Activated naive CD8-positive, alpha-beta T cell treated with anti-CD3 and anti-CD28 coated beads, Interleukin-2, amount 50 U/mL, for 24 hours (primary cell): ENCODE measurements at regions not wholly inside any gene's neighbourhood (a gene's known extent, or its start where the extent isn't known, plus 50 kb on each side); places are given as distances from the start of the nearest gene placed in this dataset.
"Not testable (repeated sequence)": the region's sequence is repeated elsewhere in the genome, so short reads cannot be mapped to it uniquely, and the experiment has no call there.

Source experiments
- ATAC-seq: fragments of 150-1000 bp; cut with Tn5 transposase; one replicate; pipeline ENCODE4 v1.10.0; 2021
- DNase-seq: peaks from one replicate; pipeline ENCODE4 v3.0.0; 2021
- H3K27ac Mint-ChIP-seq: one replicate; pipeline ENCODE4 v1.8.0; 2021; ENCODE audit warnings: mild to moderate bottlenecking, mixed read lengths
- H3K27me3 Mint-ChIP-seq: one replicate; pipeline ENCODE4 v1.8.0; 2021; ENCODE audit warnings: mixed read lengths
- H3K36me3 Mint-ChIP-seq: one replicate; pipeline ENCODE4 v1.8.0; 2021; ENCODE audit warnings: low read depth, mixed read lengths
- H3K4me1 Mint-ChIP-seq: one replicate; pipeline ENCODE4 v1.8.0; 2021; ENCODE audit warnings: mixed read lengths
- H3K4me3 Mint-ChIP-seq: one replicate; pipeline ENCODE4 v1.8.0; 2021; ENCODE audit warnings: mild to moderate bottlenecking, moderate library complexity, mixed read lengths
- H3K9me3 Mint-ChIP-seq: one replicate; pipeline ENCODE4 v1.8.0; 2021; ENCODE audit warnings: mixed read lengths

DNA sequence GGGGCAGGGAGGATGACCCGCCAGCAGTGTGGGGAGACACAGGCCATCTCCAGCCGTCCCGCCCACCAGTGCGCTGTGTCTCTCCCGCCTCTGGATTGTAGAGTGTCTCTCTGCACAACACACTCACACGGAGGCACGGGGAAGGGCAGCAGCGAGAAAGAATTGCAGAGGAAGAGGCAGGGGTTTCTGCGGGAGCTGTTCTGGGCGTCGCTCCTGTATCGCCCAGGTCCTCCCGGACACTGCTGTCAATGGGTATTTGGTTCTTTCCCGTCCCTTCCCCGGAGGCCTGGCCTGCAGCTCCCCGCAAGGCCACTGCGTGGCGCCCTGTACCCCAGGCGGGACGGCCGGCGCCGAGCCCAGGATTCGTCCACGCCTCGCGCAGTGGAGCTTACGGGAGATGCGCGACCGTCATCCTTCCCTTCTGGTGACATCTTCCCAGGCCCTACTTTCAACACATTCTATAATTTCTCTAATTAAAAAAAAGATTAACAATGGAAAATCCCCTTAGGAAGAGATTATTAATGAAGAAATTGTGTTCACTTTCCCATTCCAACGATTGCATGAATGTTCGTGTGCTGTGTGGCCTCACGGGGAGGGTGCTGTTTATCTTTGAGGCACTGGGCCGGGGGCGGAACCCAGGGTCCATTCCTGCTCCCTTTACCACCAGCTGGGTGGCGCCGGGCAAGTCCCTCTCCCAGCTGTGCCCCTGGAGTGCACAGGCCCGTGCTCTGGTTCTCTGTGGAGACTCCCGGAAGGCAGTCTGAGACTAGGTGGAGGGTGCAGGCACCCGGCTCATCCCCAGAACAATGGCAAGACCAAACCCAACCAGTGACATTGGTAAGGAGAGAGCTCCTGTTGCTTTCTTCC lies 95.7 kb downstream of the CPZ start:
- Mint-ChIP-seq H3K4me3 (no peak overlapping the region), H3K9me3 (peaks cover 11% of the 10 kb centered on the region), H3K36me3 (no peaks in the 10 kb centered on the region), H3K4me1 (no peaks in the 10 kb centered on the region), H3K27me3 (peaks cover 3% of the 10 kb centered on the region), H3K27ac (no peak overlapping the region)
- DNase-seq, result peak; percentile 22
- no peak for ATAC-seq

DNA sequence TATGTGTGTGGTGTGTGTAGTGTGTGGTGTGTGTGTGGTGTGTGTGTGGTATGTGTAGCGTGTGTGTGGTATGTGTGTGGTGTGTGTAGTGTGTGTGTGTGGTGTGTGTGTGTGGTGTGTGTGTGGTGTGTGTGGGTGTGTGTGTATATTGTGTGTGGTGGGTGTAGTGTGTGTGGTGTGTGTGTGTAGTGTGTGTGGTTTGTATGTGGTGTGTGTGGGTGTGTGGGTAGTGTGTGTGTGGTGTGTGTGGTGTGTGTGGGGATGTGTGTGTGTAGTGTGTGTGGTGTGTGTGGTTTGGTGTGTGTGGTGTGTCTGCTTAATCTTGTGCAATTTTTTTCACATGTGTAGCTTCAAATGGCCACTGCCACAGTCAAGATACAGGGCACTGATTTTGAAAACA lies 94.5 kb downstream of the CPZ start:
- Mint-ChIP-seq H3K27ac (no peak overlapping the region), H3K4me1 (no peaks in the 10 kb centered on the region)

DNA sequence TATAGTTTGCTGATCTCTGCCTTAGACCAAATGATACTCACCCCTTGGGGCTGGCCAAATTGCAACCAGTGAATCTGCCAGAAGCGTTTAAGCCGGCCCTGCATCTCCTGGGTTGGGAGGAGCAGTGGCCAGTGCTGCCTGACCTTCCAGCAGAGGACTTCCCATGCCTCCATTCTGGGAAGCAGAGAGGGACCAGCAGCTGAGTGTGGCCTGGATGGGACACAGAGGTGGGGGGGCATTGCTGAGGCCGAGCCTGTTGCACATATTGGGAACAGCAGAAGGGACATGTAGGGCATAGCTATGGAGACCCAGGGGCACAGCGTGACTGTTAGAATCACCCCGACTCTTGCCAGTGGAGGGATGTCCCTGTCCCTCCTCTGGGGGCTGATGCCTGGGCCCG lies 93.3 kb downstream of the CPZ start:
- peaks cover 3% of the 10 kb centered on the region for H3K27me3 Mint-ChIP-seq
- H3K4me1 Mint-ChIP-seq, result no peaks in the 10 kb centered on the region
- peaks cover 3% of the 10 kb centered on the region for H3K9me3 Mint-ChIP-seq
- H3K27ac Mint-ChIP-seq, result no peak overlapping the region
- H3K4me3 Mint-ChIP-seq, result no peak overlapping the region
- ATAC-seq (no peak), DNase-seq (no peak)
- no peaks in the 10 kb centered on the region for H3K36me3 Mint-ChIP-seq

More for the DNA sequence above, 94.5 kb downstream of the CPZ start:
- Mint-ChIP-seq H3K4me3 (no peak overlapping the region), H3K27me3 (peaks cover 3% of the 10 kb centered on the region), H3K9me3 (peaks cover 3% of the 10 kb centered on the region), H3K36me3 (no peaks in the 10 kb centered on the region)
- no peak for ATAC-seq
- no peak for DNase-seq

DNA sequence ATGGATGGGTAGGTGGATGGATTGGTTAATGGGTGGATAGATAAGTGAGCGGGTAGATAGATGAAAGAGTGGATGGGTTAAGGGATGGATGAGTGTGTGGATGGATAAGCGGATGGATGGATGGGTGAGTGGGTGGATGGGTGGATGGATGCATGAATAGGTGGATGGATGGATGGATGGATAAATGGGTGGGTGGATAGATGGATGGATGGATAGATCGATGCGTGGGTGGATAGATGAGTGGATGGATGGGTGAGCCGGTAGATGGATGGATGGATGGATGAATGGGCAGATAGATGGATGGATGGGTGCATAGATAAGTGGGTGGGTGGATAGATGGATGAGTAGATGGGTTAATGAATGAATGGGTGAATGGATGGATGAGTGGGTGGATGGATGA lies 90.9 kb downstream of the CPZ start:
- ATAC-seq (no peak), DNase-seq (no peak)
- Mint-ChIP-seq H3K36me3 (no peaks in the 10 kb centered on the region), H3K27me3 (peaks cover 2% of the 10 kb centered on the region), H3K4me3 (no peak overlapping the region), H3K9me3 (peaks cover 3% of the 10 kb centered on the region), H3K4me1 (no peaks in the 10 kb centered on the region), H3K27ac (no peak overlapping the region)

DNA sequence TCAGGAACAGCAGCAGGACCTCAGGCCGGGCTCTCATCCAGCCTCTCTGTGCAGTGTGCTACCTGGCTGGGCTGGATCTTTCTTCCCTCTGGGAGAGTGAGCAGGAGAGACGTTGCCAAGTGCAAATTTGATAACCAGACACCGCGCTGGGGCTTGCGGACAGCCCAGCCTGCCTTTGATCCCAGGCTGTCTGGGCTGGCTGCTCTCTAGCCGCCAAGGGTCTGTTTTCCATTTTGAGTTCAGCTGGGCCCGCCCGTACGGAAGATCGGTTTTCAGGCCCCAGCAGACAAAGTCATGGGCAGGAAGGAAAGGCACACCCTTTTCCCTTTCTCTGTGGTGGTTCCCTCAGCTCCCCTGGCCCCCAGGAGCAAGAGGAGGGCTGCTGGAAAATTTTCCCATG lies 90.2 kb downstream of the CPZ start:
- peaks cover 2% of the 10 kb centered on the region for H3K27me3 Mint-ChIP-seq
- H3K4me1 Mint-ChIP-seq, result no peaks in the 10 kb centered on the region
- no peak for ATAC-seq
- no peaks in the 10 kb centered on the region for H3K36me3 Mint-ChIP-seq
- H3K27ac Mint-ChIP-seq, result no peak overlapping the region
- H3K4me3 Mint-ChIP-seq, result no peak overlapping the region
- peaks cover 3% of the 10 kb centered on the region for H3K9me3 Mint-ChIP-seq
- no peak for DNase-seq

DNA sequence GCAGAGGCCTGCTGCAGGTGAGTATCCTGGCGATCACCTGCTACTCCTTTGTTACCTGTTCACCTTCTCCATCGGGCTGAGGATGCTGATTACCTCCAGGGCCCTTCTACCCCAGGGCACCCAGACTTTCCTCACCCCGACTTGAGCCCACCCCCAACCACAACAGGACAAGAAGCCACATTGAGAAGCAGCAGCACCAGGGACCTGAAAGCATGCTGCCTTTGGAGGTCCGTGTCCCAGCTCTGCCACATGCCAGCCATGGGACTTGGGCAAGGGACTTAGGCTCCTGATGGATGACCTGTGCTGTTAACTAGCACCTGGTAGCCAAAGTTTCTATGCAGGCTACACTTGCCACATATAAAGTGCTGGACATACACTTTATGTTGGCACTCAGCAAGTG lies 89.7 kb downstream of the CPZ start:
- Mint-ChIP-seq H3K9me3 (peaks cover 3% of the 10 kb centered on the region), H3K27ac (no peak overlapping the region), H3K4me1 (no peaks in the 10 kb centered on the region), H3K4me3 (no peak overlapping the region), H3K27me3 (peaks cover 2% of the 10 kb centered on the region), H3K36me3 (no peaks in the 10 kb centered on the region)
- no peak for ATAC-seq
- no peak for DNase-seq

DNA sequence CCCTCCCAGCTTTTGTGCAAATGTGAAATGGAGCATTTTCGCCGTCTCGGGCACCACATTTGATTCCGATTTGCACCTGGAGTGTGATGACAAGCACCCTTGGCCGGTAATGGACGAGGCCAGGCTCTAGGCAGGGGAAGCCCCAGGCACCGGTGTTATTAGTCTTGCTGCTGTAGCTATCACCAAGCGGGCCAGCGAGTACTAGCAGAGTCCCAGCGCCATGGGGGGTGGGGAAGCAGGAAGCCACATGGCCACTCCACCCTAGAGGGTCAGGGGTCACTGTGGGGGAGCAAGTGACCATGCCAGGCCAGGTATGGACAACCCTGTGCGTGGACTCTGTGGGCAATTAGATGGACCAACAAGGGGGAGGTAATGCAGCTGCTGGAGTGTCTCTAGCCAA lies 88.8 kb downstream of the CPZ start:
- no peak for ATAC-seq
- Mint-ChIP-seq H3K27ac (no peak overlapping the region), H3K4me1 (no peaks in the 10 kb centered on the region), H3K4me3 (no peak overlapping the region), H3K36me3 (no peaks in the 10 kb centered on the region), H3K27me3 (peaks cover 2% of the 10 kb centered on the region), H3K9me3 (peaks cover under 1% of the 10 kb centered on the region)
- no peak for DNase-seq

DNA sequence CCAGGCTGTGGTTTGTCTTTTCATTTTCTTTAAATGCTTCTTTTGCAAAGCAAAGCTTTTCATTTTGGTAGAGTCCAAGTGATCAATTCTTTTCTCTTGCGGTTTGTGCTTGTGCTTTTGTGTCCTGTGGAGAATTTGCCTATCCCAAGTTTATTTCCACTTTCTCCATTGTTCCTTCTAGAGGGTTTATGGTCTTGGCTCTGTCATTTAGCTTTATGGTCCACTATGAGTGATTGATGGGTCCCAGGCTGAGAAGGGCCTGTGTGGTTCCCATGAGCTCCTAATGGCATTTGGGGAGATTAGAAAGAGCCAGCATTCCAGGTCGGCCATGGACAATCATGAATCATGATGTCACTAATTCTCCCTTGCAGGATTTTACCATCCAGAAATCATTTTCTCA lies 86.5 kb downstream of the CPZ start:
- no peak overlapping the region for H3K27ac Mint-ChIP-seq
- no peaks in the 10 kb centered on the region for H3K36me3 Mint-ChIP-seq
- H3K4me3 Mint-ChIP-seq, result no peak overlapping the region
- H3K9me3 Mint-ChIP-seq, result no peaks in the 10 kb centered on the region
- H3K27me3 Mint-ChIP-seq, result no peaks in the 10 kb centered on the region
- DNase-seq (no peak), ATAC-seq (no peak)
- no peaks in the 10 kb centered on the region for H3K4me1 Mint-ChIP-seq

DNA sequence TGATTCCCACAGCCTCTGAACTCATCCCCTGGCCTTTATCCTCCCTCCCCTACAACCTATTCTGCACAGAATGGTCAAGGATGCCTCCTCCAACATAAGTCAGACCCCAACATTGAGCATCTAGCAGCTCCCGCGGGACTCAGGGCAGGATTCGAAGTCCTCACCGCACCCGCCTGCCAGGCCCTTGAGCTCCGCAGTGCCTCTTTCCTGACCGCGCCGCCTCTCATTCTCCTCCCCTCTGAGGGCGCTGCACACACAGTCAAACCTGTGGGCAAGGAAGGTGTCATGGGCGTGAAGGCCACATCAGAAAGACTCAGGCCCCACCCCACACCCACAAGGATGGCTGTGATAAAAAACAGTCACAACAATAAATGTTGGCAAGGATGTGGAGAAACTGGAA lies 84.1 kb downstream of the CPZ start:
- Mint-ChIP-seq H3K9me3 (no peaks in the 10 kb centered on the region), H3K27ac (no peak overlapping the region)

DNA sequence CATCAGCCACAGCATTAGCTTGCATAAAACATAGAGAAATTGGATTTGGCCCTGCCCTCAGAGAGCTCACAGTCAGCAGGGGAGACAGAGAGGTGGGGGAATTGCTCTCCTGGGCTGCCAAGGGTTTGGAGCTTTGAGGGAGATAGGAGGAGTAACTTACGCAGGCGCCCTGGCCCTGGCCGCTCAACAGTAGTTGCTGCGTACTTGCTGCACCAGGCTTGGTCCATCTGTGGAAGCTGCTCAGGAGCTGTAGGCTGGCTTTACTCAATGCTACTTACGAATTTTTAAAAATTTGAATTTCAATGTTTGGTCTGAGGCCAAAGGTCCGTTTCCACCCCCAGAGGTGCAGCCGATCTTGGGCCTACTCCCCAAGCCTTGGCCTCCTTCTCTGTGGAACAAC lies 83.3 kb downstream of the CPZ start:
- H3K9me3 Mint-ChIP-seq, result no peaks in the 10 kb centered on the region
- no peak overlapping the region for H3K27ac Mint-ChIP-seq
- H3K4me1 Mint-ChIP-seq, result no peaks in the 10 kb centered on the region
- H3K36me3 Mint-ChIP-seq, result no peaks in the 10 kb centered on the region
- DNase-seq (no peak), ATAC-seq (no peak)
- peaks cover 2% of the 10 kb centered on the region for H3K27me3 Mint-ChIP-seq
- H3K4me3 Mint-ChIP-seq, result no peak overlapping the region

More for the DNA sequence above, 84.1 kb downstream of the CPZ start:
- Mint-ChIP-seq H3K4me3 (no peak overlapping the region), H3K4me1 (no peaks in the 10 kb centered on the region), H3K27me3 (peaks cover under 1% of the 10 kb centered on the region), H3K36me3 (no peaks in the 10 kb centered on the region)
- no peak for ATAC-seq
- no peak for DNase-seq

DNA sequence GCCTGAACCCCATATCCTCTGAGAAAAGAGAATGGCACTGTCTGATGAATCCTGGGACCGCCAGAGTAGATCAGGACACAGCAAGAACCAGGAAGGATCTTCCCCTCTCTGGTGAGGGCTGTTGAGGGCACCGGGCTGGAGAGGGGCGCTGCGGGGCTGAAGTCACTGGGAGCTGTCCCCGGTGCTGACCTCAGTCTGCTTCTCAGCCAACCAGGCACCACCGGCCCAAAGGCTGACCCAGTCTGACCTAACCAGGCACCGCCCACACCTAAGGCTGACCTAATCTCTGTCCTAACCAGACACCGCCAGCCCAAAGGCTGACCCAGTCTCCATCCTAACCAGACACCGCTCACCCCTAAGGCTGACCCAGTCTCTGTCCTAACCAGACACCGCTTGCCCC lies 82.8 kb downstream of the CPZ start:
- ATAC-seq, result peak; percentile 36
- H3K4me1 Mint-ChIP-seq, result no peaks in the 10 kb centered on the region
- no peak for DNase-seq

DNA sequence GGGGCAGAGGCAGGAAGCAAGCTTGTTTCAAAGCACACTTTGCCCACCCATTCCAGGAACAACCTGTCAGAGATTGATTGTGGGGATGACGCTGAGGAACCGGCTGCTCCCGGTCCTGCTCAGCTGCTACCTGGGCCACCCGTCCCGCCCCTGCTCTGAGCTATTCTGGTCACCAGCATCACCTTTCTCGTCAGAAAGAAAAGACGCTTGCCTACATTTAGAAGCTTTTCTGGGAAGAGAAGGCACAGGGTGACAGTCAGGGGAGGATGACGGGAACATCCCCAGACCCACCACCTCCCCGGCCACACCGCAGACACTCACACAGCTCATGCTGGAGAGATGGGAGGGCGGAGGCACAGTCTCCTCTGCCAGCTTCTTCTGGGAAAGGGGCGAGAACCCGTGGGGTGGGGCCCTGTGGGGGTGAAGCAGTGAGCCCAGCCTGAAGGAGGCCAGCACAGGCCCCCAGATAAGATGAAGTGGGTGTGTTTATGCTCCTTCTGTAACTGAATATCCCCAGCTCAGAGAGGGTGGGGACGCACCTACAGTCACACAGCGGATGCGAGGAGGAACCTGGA lies 81.8 kb downstream of the CPZ start:
- Mint-ChIP-seq H3K4me3 (no peak overlapping the region), H3K27ac (no peak overlapping the region), H3K27me3 (peaks cover 2% of the 10 kb centered on the region), H3K36me3 (no peaks in the 10 kb centered on the region), H3K4me1 (no peaks in the 10 kb centered on the region), H3K9me3 (no peaks in the 10 kb centered on the region)
- DNase-seq (no peak), ATAC-seq (no peak)

More for the DNA sequence above, 82.8 kb downstream of the CPZ start:
- H3K9me3 Mint-ChIP-seq, result no peaks in the 10 kb centered on the region
- H3K27me3 Mint-ChIP-seq, result peaks cover 2% of the 10 kb centered on the region
- no peak overlapping the region for H3K4me3 Mint-ChIP-seq
- H3K36me3 Mint-ChIP-seq, result no peaks in the 10 kb centered on the region
- H3K27ac Mint-ChIP-seq, result no peak overlapping the region

DNA sequence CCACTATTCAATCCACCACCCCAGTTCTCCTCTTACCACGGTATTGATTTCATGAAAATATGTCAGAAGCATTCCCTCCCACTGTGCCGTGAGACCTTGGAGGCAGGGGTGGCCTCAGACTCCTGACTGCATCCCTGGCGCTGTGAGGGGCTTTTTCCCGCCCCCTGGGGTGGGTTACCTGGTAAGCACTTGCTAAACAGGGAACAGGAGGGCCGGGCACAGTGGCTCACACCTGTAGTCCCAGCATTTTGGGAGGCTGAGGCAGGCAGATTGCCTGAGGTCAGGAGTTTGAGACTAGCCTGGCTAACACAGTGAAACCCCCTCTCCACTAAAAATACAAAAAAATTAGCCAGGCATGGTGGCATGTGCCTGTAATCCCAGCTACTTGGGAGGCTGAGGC lies 80.5 kb downstream of the CPZ start:
- H3K36me3 Mint-ChIP-seq, H3K27ac Mint-ChIP-seq, H3K4me3 Mint-ChIP-seq, DNase-seq, H3K27me3 Mint-ChIP-seq, H3K9me3 Mint-ChIP-seq, ATAC-seq, H3K4me1 Mint-ChIP-seq: not testable (repeated sequence)

DNA sequence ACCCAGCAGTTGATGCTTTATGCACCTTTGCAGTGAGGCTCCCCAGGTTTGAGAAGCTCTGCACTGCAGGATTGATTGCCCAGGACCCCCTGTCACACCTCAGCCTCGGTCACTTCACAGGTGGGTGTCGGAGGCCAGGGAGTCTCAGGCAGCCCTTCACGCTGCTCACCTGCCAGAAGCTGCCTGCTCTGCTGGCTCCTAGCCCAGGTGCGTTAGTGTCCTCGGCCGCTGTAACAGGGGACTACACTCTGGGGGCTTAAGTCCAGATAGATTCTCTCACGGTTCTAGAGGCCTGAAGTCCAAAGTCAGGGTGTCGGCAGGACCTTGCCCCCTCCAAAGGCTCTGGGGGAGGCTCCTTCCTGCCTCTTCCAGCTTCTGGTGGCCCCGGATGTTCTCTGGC lies 79.9 kb downstream of the CPZ start:
- DNase-seq, result no peak
- ATAC-seq, result no peak
- peaks cover 2% of the 10 kb centered on the region for H3K27me3 Mint-ChIP-seq
- no peak overlapping the region for H3K4me3 Mint-ChIP-seq
- no peaks in the 10 kb centered on the region for H3K4me1 Mint-ChIP-seq
- H3K36me3 Mint-ChIP-seq, result no peaks in the 10 kb centered on the region
- no peak overlapping the region for H3K27ac Mint-ChIP-seq
- no peaks in the 10 kb centered on the region for H3K9me3 Mint-ChIP-seq

DNA sequence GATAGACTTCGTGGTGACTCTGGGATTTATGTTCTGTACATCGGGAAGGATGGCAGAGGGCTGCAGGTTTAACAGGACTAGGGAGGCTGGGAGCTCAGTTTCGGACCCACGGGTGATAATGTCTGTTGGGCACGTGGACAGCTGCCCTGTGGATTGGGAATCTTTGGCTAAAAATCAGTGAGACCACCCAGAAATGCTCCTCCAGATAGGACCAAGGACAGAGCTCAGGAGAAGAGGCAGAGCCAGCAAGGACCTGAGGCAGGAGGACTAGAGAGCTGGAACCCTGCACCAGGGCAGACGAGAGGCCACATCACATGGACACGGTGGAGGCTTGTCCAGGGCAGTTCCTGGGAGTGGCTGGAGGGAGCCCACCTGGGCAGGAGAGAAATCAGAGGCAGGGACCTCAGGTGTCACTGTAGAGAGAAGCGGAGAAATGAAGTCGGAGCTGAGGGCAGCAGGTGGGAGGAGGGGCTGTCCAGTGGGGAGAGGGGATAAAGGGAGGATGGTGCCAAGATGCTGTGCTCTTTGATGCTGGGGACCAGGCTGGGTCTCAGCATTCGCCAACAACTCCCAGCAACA lies 79.2 kb downstream of the CPZ start:
- no peak overlapping the region for H3K4me3 Mint-ChIP-seq

More for the DNA sequence above, 79.2 kb downstream of the CPZ start:
- ATAC-seq, result no peak
- Mint-ChIP-seq H3K36me3 (no peaks in the 10 kb centered on the region), H3K9me3 (no peaks in the 10 kb centered on the region), H3K27ac (no peak overlapping the region), H3K4me1 (no peaks in the 10 kb centered on the region), H3K27me3 (peaks cover 2% of the 10 kb centered on the region)
- no peak for DNase-seq
